ENCODE measurements at regions not wholly inside any gene's neighbourhood (a gene's known extent, or its start where the extent isn't known, plus 50 kb on each side); places are given as distances from the start of the nearest gene placed in this dataset.

GRCh38 chr6:91683240-91683639 lies 1096.4 kb upstream of the MAP3K7 start:
- Mint-ChIP-seq H3K27me3 (ENCODE audit: low read depth) (peaks cover 4% of the 10 kb centered on the region), H3K4me1 (peaks cover 20% of the 10 kb centered on the region), H3K27ac (no peak overlapping the region), H3K4me3 (no peak overlapping the region), H3K36me3 (ENCODE audit: low read depth) (no peaks in the 10 kb centered on the region), H3K9me3 (no peaks in the 10 kb centered on the region)
- TF ChIP-seq CTCF (IDR thresholded peaks at IDR 0.05; ENCODE audit: unreplicated experiment in 3 of 3): no peak

DNA sequence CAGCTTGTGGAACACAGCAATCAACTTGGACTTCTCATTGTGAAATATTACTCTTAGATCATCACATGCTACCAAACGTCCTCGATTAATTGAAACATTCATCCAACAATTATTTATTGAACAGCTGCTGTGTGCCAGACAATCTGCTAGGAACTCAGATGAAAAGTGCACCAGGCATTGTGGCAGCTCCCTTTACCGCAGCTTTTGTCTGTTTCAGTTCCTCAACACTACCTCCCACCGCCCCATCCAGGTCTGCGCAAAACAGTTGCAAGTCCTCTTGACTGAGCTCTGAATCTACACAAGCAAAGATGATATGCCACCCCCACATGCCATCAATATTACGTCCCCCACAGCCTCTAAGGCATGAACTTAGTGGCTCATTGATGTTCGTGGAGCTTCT lies 1094.4 kb upstream of the MAP3K7 start:
- Mint-ChIP-seq H3K36me3 (ENCODE audit: low read depth) (no peaks in the 10 kb centered on the region), H3K9me3 (no peaks in the 10 kb centered on the region), H3K4me1 (peaks cover 36% of the 10 kb centered on the region), H3K4me3 (no peak overlapping the region), H3K27ac (no peak overlapping the region), H3K27me3 (ENCODE audit: low read depth) (peaks cover 4% of the 10 kb centered on the region)
- no peak for TF ChIP-seq CTCF (IDR thresholded peaks at IDR 0.05; ENCODE audit: unreplicated experiment in 3 of 3)

- peaks cover 36% of the 10 kb centered on the region for H3K4me1 Mint-ChIP-seq
- H3K27me3 Mint-ChIP-seq (ENCODE audit: low read depth): peaks cover 4% of the 10 kb centered on the region
- no peak overlapping the region for H3K27ac Mint-ChIP-seq
- H3K4me3 Mint-ChIP-seq: no peak overlapping the region
- TF ChIP-seq CTCF (IDR thresholded peaks at IDR 0.05; ENCODE audit: unreplicated experiment in 3 of 3): no peak
- H3K36me3 Mint-ChIP-seq (ENCODE audit: low read depth): no peaks in the 10 kb centered on the region
- no peaks in the 10 kb centered on the region for H3K9me3 Mint-ChIP-seq
Measured at GRCh38 chr6:91678679-91679446, 1092.0 kb upstream of the MAP3K7 start.

- Mint-ChIP-seq H3K4me1 (peaks cover 22% of the 10 kb centered on the region), H3K9me3 (no peaks in the 10 kb centered on the region), H3K27ac (no peak overlapping the region), H3K36me3 (ENCODE audit: low read depth) (no peaks in the 10 kb centered on the region), H3K27me3 (ENCODE audit: low read depth) (no peaks in the 10 kb centered on the region), H3K4me3 (no peak overlapping the region)
- no peak for TF ChIP-seq CTCF (IDR thresholded peaks at IDR 0.05; ENCODE audit: unreplicated experiment in 3 of 3)
Measured at GRCh38 chr6:91672201-91672600, 1085.3 kb upstream of the MAP3K7 start.

DNA sequence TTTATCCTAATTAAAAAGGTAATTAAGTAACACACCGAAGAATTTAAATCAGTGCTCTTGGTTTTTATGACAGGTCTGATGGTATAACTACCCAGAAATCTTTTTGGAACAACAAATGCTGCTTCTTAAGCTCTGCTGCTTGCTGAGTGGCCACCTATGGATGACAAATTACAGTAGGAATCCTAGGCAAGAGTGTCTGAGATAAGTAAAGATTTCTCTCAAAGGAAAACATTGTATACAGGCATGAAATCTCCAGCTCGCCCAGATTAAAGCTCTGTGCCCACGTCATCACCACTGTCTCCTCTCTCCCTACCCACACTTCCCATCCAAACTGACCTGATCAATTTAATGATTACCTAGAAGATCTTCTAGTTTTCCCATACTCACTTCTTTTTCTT lies 1083.0 kb upstream of the MAP3K7 start:
- no peaks in the 10 kb centered on the region for H3K27me3 Mint-ChIP-seq (ENCODE audit: low read depth)
- H3K4me1 Mint-ChIP-seq: peaks cover 15% of the 10 kb centered on the region
- no peak for TF ChIP-seq CTCF (IDR thresholded peaks at IDR 0.05; ENCODE audit: unreplicated experiment in 3 of 3)
- no peak overlapping the region for H3K4me3 Mint-ChIP-seq
- no peaks in the 10 kb centered on the region for H3K36me3 Mint-ChIP-seq (ENCODE audit: low read depth)
- no peaks in the 10 kb centered on the region for H3K9me3 Mint-ChIP-seq
- peak overlapping the region; percentile 13 to 37 (median 19) for H3K27ac Mint-ChIP-seq

All from nephron (organoid).